H1 (cell line): ENCODE measurements at regions not wholly inside any gene's neighbourhood (a gene's known extent, or its start where the extent isn't known, plus 50 kb on each side); places are given as distances from the start of the nearest gene placed in this dataset.

ENCODE experiments used
- ATF3 ChIP-seq: IDR thresholded peaks from 2 replicates; pipeline ENCODE4 v1.6.1; 2011; ENCODE audit warnings: low read depth, mild to moderate bottlenecking, low read length; ENCODE audit not compliant: insufficient read depth
- CEBPB ChIP-seq: IDR thresholded peaks from 2 replicates; pipeline ENCODE4 v1.6.1; 2012; ENCODE audit warnings: low read depth, low read length
- CREB1 ChIP-seq: IDR thresholded peaks from 2 replicates; pipeline ENCODE4 v1.6.1; 2012; ENCODE audit warnings: inconsistent platforms
- EZH2 ChIP-seq: fragments of 200-600 bp; sonication (generic); IDR thresholded peaks from 2 replicates; pipeline ENCODE4 v1.7.1; 2012; ENCODE audit warnings: low read depth, mild to moderate bottlenecking, moderate library complexity, low read length, inconsistent platforms; ENCODE audit not compliant: severe bottlenecking

DNA sequence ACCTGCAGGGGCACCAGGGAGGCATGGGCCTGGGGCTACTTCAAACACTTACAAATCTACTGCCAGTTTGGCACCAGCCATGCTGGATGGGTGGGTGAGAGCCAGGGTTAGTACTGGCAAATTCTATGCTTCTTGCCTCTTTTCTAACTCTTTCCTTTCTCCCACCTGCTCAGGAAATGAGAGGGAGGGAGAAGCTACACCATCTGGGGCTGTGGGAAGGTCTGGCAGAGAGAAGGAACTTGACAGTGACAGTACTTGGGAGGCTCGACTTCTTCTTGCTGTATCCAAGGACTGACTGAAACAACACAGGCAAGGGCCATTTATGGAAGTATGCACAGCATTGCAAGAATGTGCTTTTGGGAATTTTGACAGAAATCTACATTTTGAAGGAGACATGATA lies 149.6 kb upstream of the DYRK2 start:
- no peak for TF ChIP-seq CEBPB
- TF ChIP-seq ATF3 = no peak
- no peak for TF ChIP-seq EZH2
- no peak for TF ChIP-seq CREB1
